IMR-90 (cell line): ENCODE measurements at regions not wholly inside any gene's neighbourhood (a gene's known extent, or its start where the extent isn't known, plus 50 kb on each side); places are given as distances from the start of the nearest gene placed in this dataset.

Experiments used
- ATAC-seq: fragments of 200-7000 bp; cut with Tn5 transposase; 2 replicates; pipeline ENCODE4 v1.9.1; 2020; ENCODE audit warnings: low read depth, mild to moderate bottlenecking, moderate library complexity
- BruUV-seq: library from RNA; stranded (reverse); fragments of 400-500 nt; replicated peaks from 2 replicates; lab custom pipeline; 2021; lab: Mats Ljungman, UMichigan
- CTCF ChIA-PET: fragments of 300-600 bp; formaldehyde crosslinking; extraction: SDS; loops from one replicate; lab custom pipeline; 2021; ENCODE audit warnings: antibody characterized with exemption; lab: Yijun Ruan, JAX
- POLR2A ChIA-PET: fragments of 300-600 bp; sonication (Branson Sonifier 250); formaldehyde crosslinking; loops from one replicate; lab custom pipeline; 2022; ENCODE audit warnings: antibody characterized with exemption; ENCODE audit not compliant: unreplicated experiment; lab: Charles Lee
- DNase-seq: peaks from one replicate; pipeline ENCODE4 v3.0.0; 2013
- H2AFZ ChIP-seq: replicated peaks from 2 replicates; pipeline ENCODE3; 2013; ENCODE audit warnings: low read length, mild to moderate bottlenecking; ENCODE audit not compliant: poor library complexity
- H2AK5ac ChIP-seq: 2 replicates; pipeline ENCODE4 v1.6.1; 2013; ENCODE audit warnings: low read depth, low read length, inconsistent platforms
- H2AK9ac ChIP-seq: replicated peaks from 2 replicates; pipeline ENCODE3; 2013; ENCODE audit warnings: mild to moderate bottlenecking, low read depth, low read length, moderate library complexity; ENCODE audit not compliant: poor library complexity
- H2BK120ac ChIP-seq: 2 replicates; pipeline ENCODE4 v1.6.1; 2013; ENCODE audit warnings: low read depth, low read length, inconsistent platforms
- H2BK15ac ChIP-seq: 3 replicates; pipeline ENCODE4 v1.6.1; 2013; ENCODE audit warnings: low read depth, low read length, inconsistent platforms
- H2BK20ac ChIP-seq: 2 replicates; pipeline ENCODE4 v1.6.1; 2013; ENCODE audit warnings: low read depth, mild to moderate bottlenecking, inconsistent platforms, low read length, moderate library complexity
- H2BK5ac ChIP-seq: 2 replicates; pipeline ENCODE4 v1.6.1; 2013; ENCODE audit warnings: mild to moderate bottlenecking, low read depth, low read length, inconsistent platforms; ENCODE audit not compliant: poor library complexity, severe bottlenecking
- H3K14ac ChIP-seq: replicated peaks from 2 replicates; pipeline ENCODE4 v1.6.1; 2013; ENCODE audit warnings: low read depth, low read length, inconsistent platforms
- H3K18ac ChIP-seq: 2 replicates; pipeline ENCODE4 v1.6.1; 2013; ENCODE audit warnings: low read depth, low read length, control low read depth
- H3K23ac ChIP-seq: 2 replicates; pipeline ENCODE4 v1.6.1; 2013; ENCODE audit warnings: low read depth, low read length, inconsistent platforms
- H3K27ac ChIP-seq: 2 replicates; pipeline ENCODE4 v1.5.1; 2013; ENCODE audit warnings: mild to moderate bottlenecking, control low read depth, low read length; ENCODE audit not compliant: insufficient read depth
- H3K27me3 ChIP-seq: 2 replicates; pipeline ENCODE4 v1.6.1; 2013; ENCODE audit warnings: low read length; ENCODE audit not compliant: control insufficient read depth, insufficient read depth
- H3K36me3 ChIP-seq: 2 replicates; pipeline ENCODE4 v1.6.1; 2013; ENCODE audit warnings: low read length, mixed read lengths; ENCODE audit not compliant: control insufficient read depth, insufficient read depth
- H3K4ac ChIP-seq: 2 replicates; pipeline ENCODE4 v1.6.1; 2013; ENCODE audit warnings: low read depth, low read length, inconsistent platforms
- H3K4me1 ChIP-seq: 2 replicates; pipeline ENCODE4 v1.6.1; 2013; ENCODE audit warnings: low read length, mixed read lengths; ENCODE audit not compliant: control insufficient read depth, insufficient read depth
- H3K4me2 ChIP-seq: 2 replicates; pipeline ENCODE4 v1.6.1; 2013; ENCODE audit warnings: low read depth, mild to moderate bottlenecking, control low read depth, low read length, moderate library complexity
- H3K4me3 ChIP-seq: 2 replicates; pipeline ENCODE4 v1.5.1; 2013; ENCODE audit warnings: low read depth, mild to moderate bottlenecking, control low read depth, low read length, moderate library complexity; ENCODE audit not compliant: insufficient read depth
- H3K56ac ChIP-seq: 2 replicates; pipeline ENCODE4 v1.6.1; 2013; ENCODE audit warnings: low read length, inconsistent platforms; ENCODE audit not compliant: insufficient read depth; ENCODE audit errors: extremely low read depth
- H3K79me1 ChIP-seq, 2 experiments: 2 replicates each; pipeline ENCODE4 v1.6.1; 2013; ENCODE audit warnings: low read length in 2 of 2, inconsistent platforms in 1 of 2, low read depth in 1 of 2
- H3K9ac ChIP-seq: 2 replicates; pipeline ENCODE4 v1.6.1; 2013; ENCODE audit warnings: low read depth, low read length, control low read depth
- H3K9me1 ChIP-seq: 2 replicates; pipeline ENCODE4 v1.6.1; 2013; ENCODE audit warnings: low read length, inconsistent platforms; ENCODE audit not compliant: insufficient read depth
- H3K9me3 ChIP-seq: 2 replicates; pipeline ENCODE4 v1.6.1; 2013; ENCODE audit warnings: low read length; ENCODE audit not compliant: control insufficient read depth, insufficient read depth
- H4K20me1 ChIP-seq: 2 replicates; pipeline ENCODE4 v1.6.1; 2013; ENCODE audit warnings: low read length, inconsistent platforms; ENCODE audit not compliant: insufficient read depth
- H4K5ac ChIP-seq: 2 replicates; pipeline ENCODE4 v1.6.1; 2013; ENCODE audit warnings: mild to moderate bottlenecking, low read depth, low read length, control low read depth
- H4K8ac ChIP-seq, 2 experiments: 2 replicates each; pipeline ENCODE4 v1.6.1; 2013; ENCODE audit warnings: low read depth in 2 of 2, low read length in 2 of 2, control low read depth in 1 of 2, inconsistent platforms in 1 of 2
- H4K91ac ChIP-seq: 2 replicates; pipeline ENCODE4 v1.6.1; 2013; ENCODE audit warnings: low read depth, low read length, inconsistent platforms; ENCODE audit not compliant: insufficient read depth
- WGBS, 2 experiments: methylation state at CpG; one replicate each; pipeline versions ENCODE4 v1.1.5 to v1.1.7; 2013; ENCODE audit warnings: missing lambda C conversion rate in 2 of 2; ENCODE audit not compliant: insufficient read length in 1 of 2; ENCODE audit errors: extremely low coverage in 2 of 2; 5-methylcytosine and 5-hydroxymethylcytosine counted together
- dilution Hi-C: fragments of 300-500 bp; cut with HindIII; formaldehyde crosslinking; loops from one replicate; pipeline ENCODE4 v1.14.3; 2018; ENCODE audit warnings: low sequenced_read_pairs; ENCODE audit not compliant: unreplicated experiment
- in situ Hi-C: fragments of 300-500 bp; cut with MboI; formaldehyde crosslinking; loops from 3 replicates; pipeline ENCODE4 v1.14.3; 2019; ENCODE audit warnings: low sequenced_read_pairs, inconsistent platforms, mixed read lengths
- intact Hi-C: fragments of 100-400 bp; cut with micrococcal nuclease; formaldehyde crosslinking; loops from 2 replicates; pipeline ENCODE4 v1.10.0; 2022
- TF ChIP-seq, protein P1 (sequence below): conservative IDR thresholded peaks from 2 replicates; pipeline ENCODE4 v1.5.1; 2012; ENCODE audit warnings: mild to moderate bottlenecking, low read depth, low read length, improper control_type of control experiment

DNA sequence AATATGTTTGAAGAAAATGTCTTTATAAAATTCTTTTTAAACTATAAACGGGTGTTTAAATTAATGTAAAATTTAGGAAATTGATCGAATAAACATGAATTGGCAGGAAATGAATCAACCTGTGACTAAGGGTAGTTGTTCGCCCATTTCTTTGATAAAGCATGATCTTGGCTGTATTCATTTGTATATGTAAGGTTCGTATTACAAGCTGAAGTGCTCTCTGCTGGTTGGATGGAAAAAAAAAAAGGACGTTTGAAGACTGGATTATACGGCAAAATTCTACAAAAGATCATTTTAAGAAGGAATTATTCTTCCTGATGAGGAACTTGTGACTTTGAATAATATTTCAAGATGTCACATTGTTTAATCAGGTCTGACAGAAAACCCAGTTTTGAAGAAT lies 185.4 kb upstream of the ANK3 start:
- CTCF ChIA-PET = no interaction called here
- no peak overlapping the region for H3K27ac ChIP-seq
- H3K9me3 ChIP-seq = no peaks in the 10 kb centered on the region
- H2BK15ac ChIP-seq = no peak overlapping the region
- H3K14ac ChIP-seq = no peak overlapping the region
- dilution Hi-C loops = no loop called here
- no peak overlapping the region for H3K23ac ChIP-seq
- no peaks in the 10 kb centered on the region for H3K79me1 ChIP-seq
- no peaks in the 10 kb centered on the region for H3K27me3 ChIP-seq
- H3K4me1 ChIP-seq = no peaks in the 10 kb centered on the region
- TF ChIP-seq, protein P1, sequence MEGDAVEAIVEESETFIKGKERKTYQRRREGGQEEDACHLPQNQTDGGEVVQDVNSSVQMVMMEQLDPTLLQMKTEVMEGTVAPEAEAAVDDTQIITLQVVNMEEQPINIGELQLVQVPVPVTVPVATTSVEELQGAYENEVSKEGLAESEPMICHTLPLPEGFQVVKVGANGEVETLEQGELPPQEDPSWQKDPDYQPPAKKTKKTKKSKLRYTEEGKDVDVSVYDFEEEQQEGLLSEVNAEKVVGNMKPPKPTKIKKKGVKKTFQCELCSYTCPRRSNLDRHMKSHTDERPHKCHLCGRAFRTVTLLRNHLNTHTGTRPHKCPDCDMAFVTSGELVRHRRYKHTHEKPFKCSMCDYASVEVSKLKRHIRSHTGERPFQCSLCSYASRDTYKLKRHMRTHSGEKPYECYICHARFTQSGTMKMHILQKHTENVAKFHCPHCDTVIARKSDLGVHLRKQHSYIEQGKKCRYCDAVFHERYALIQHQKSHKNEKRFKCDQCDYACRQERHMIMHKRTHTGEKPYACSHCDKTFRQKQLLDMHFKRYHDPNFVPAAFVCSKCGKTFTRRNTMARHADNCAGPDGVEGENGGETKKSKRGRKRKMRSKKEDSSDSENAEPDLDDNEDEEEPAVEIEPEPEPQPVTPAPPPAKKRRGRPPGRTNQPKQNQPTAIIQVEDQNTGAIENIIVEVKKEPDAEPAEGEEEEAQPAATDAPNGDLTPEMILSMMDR = no peak
- H4K5ac ChIP-seq = no peak overlapping the region
- intact Hi-C loops = no loop called here
- ATAC-seq (no peak), DNase-seq (no peak)
- H2AK9ac ChIP-seq = no peak overlapping the region
- H3K4ac ChIP-seq = no peak overlapping the region
- no peak overlapping the region for H4K91ac ChIP-seq
- H2BK120ac ChIP-seq = no peak overlapping the region
- H3K4me3 ChIP-seq = no peak overlapping the region
- H3K9ac ChIP-seq = no peak overlapping the region
- in situ Hi-C loops = no loop called here
- no peak overlapping the region for H2BK20ac ChIP-seq
- H2AK5ac ChIP-seq = no peak overlapping the region
- H2AFZ ChIP-seq = no peak overlapping the region
- no peaks in the 10 kb centered on the region for H3K9me1 ChIP-seq
- H3K36me3 ChIP-seq = no peaks in the 10 kb centered on the region
- no peak overlapping the region for H3K56ac ChIP-seq
- no TSS peak for BruUV-seq
- POLR2A ChIA-PET = no interaction called here
- H3K18ac ChIP-seq = no peak overlapping the region
- no peak overlapping the region for H3K4me2 ChIP-seq
- H2BK5ac ChIP-seq = no peak overlapping the region
- H4K8ac ChIP-seq = no peak overlapping the region
- 28 to 100% methylated on average over 2 of the region's 6 CpGs for WGBS, 2 experiments
- no peaks in the 10 kb centered on the region for H4K20me1 ChIP-seq
